ENCODE measurements at regions not wholly inside any gene's neighbourhood (a gene's known extent, or its start where the extent isn't known, plus 50 kb on each side); places are given as distances from the start of the nearest gene placed in this dataset. TPM values are rescaled to one million over a fixed set of nuclear protein-coding genes. Genes with fewer than 3 reads are reported as not detected.

DNA sequence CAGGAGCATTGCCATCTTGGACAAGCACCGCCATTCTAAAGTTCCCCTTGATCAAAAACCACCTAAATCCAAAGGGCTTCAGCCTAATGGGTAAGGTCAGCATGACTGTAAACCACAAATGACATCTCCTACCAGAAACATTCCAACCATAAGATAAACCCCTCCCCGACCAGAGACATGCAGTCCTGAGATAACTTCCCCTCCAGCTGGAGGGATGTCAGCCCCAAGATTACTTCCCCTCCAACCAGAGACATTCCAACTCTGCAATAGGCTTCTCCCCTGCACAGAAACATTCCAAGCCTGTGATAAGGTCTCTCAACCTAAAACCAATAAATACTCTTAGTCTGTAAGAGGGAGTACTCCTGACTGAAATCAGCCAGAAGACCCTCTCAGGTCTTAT lies 62.7 kb upstream of the DNAJC19 start:
- TF ChIP-seq, protein P1, sequence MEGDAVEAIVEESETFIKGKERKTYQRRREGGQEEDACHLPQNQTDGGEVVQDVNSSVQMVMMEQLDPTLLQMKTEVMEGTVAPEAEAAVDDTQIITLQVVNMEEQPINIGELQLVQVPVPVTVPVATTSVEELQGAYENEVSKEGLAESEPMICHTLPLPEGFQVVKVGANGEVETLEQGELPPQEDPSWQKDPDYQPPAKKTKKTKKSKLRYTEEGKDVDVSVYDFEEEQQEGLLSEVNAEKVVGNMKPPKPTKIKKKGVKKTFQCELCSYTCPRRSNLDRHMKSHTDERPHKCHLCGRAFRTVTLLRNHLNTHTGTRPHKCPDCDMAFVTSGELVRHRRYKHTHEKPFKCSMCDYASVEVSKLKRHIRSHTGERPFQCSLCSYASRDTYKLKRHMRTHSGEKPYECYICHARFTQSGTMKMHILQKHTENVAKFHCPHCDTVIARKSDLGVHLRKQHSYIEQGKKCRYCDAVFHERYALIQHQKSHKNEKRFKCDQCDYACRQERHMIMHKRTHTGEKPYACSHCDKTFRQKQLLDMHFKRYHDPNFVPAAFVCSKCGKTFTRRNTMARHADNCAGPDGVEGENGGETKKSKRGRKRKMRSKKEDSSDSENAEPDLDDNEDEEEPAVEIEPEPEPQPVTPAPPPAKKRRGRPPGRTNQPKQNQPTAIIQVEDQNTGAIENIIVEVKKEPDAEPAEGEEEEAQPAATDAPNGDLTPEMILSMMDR (IDR thresholded peaks at IDR 0.05; ENCODE audit: low read depth, low read length), result no peak
- POLR2A ChIA-PET, result no interaction called here
- CTCF ChIA-PET, result no interaction called here
- no peak for DNase-seq (ENCODE audit: low read depth, low spot score)
- no peaks in the 10 kb centered on the region; the same call in 1 of the 2 replicates for H3K9me3 ChIP-seq (ENCODE audit: control insufficient read depth, insufficient read depth, low read length)
- H3K27me3 ChIP-seq (ENCODE audit: control insufficient read depth, insufficient read depth, low read length), result no peaks in the 10 kb centered on the region
- H3K27ac ChIP-seq (ENCODE audit: low read depth, low read length), result no peak overlapping the region
- H3K4me3 ChIP-seq (ENCODE audit: low read depth, low read length), result no peak overlapping the region

DNA sequence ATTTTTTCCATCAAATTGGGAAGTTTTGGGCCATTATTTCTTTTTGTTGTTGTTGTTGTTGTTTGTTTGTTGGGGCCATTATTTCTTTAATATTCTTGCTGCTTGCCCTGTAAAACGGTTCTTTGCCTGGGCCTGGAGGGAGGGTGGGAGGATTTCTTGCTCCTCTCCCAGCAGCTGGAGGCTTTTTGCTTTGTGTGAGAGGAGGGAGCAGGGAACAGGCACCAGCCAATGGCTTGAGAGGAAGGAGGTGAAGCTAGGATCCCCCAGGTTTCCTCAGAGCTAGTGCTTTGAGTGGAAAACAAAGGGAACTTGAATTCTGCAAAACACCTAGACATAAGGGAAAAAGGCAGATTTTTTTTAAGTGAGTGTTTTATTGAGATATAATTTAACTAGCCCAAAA lies 61.2 kb upstream of the DNAJC19 start:
- CTCF ChIA-PET, result no interaction called here
- no peak overlapping the region for H3K27ac ChIP-seq (ENCODE audit: low read depth, low read length)
- TF ChIP-seq, protein P1 (IDR thresholded peaks at IDR 0.05; ENCODE audit: low read depth, low read length), result no peak
- peaks cover 6% of the 10 kb centered on the region for H3K9me3 ChIP-seq (ENCODE audit: control insufficient read depth, insufficient read depth, low read length)
- no peak overlapping the region for H3K4me3 ChIP-seq (ENCODE audit: low read depth, low read length)
- no peak for DNase-seq (ENCODE audit: low read depth, low spot score)
- POLR2A ChIA-PET, result no interaction called here
- no peaks in the 10 kb centered on the region for H3K27me3 ChIP-seq (ENCODE audit: control insufficient read depth, insufficient read depth, low read length)

DNA sequence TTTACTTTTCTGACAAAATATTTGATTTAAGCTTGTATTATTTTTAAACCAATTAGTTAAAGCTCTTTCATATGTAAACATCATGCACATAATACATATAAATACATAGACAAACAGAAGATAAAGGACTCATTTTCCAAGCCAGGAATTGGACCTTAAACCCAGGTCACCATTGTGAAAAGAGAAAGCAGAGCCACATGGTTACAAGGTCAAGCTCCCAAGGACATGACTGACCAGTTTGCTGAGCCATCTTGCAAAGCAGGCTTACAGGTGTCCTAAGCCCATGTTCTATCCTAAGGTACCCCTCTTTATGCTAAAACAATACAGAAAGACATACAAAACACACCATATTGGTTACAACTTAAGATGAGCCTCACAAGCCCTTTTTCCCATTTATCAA lies 50.5 kb upstream of the DNAJC19 start:
- ChIA-PET POLR2A (no interaction called here), CTCF (no interaction called here)
- Histone ChIP-seq H3K4me3 (ENCODE audit: low read depth, low read length) (no peak overlapping the region), H3K27ac (ENCODE audit: low read depth, low read length) (no peak overlapping the region), H3K9me3 (ENCODE audit: control insufficient read depth, insufficient read depth, low read length) (no peaks in the 10 kb centered on the region), H3K27me3 (ENCODE audit: control insufficient read depth, insufficient read depth, low read length) (no peaks in the 10 kb centered on the region)
- TF ChIP-seq, protein P1 (IDR thresholded peaks at IDR 0.05; ENCODE audit: low read depth, low read length), result no peak
- no peak for DNase-seq (ENCODE audit: low read depth, low spot score)

Small RNAs in the stretch of these regions (small RNA-seq; reads per million reads assigned to genes)
- gene AC083904.1 (ENCODE audit: insufficient read length, low read depth) (not detected), gene RNU6-4P (ENCODE audit: insufficient read length, low read depth) (not detected)

Data from AG04450 (cell line).